Tibial nerve (tissue), 4 donors: ENCODE measurements at regions not wholly inside any gene's neighbourhood (a gene's known extent, or its start where the extent isn't known, plus 50 kb on each side); places are given as distances from the start of the nearest gene placed in this dataset.
"Not testable (repeated sequence)": the region's sequence is repeated elsewhere in the genome, so short reads cannot be mapped to it uniquely, and the experiment has no call there.

ENCODE experiments used
- DNase-seq, 2 donors: peaks; one replicate each; pipeline ENCODE4 v3.0.0-alpha.2; 2019; ENCODE audit warnings: low spot score in 2 of 2
- H3K27ac ChIP-seq, 4 donors: fragments of 200-600 bp; sonication (generic) in 3 of 4; one replicate each; pipeline ENCODE4 v1.5.1; 2017 to 2019; ENCODE audit warnings: mild to moderate bottlenecking in 1 of 4
- H3K27me3 ChIP-seq, 2 donors: fragments of 200-600 bp; sonication (generic) in 1 of 2; one replicate each; pipeline versions ENCODE4 v1.5.1 to v1.6.0; 2017 to 2019
- H3K36me3 ChIP-seq, 3 donors: fragments of 200-600 bp; sonication (generic); one replicate each; pipeline ENCODE4 v1.5.1; 2018 to 2019
- H3K4me1 ChIP-seq, 4 donors: fragments of 200-600 bp; sonication (generic) in 3 of 4; one replicate each; pipeline ENCODE4 v1.5.1; 2017 to 2019
- H3K4me3 ChIP-seq, 4 donors: fragments of 200-600 bp; sonication (generic) in 3 of 4; one replicate each; pipeline ENCODE4 v1.5.1; 2017 to 2019; ENCODE audit warnings: mild to moderate bottlenecking in 1 of 4, moderate library complexity in 1 of 4
- H3K9me3 ChIP-seq, 4 donors: fragments of 200-600 bp; sonication (generic) in 3 of 4; one replicate each; pipeline ENCODE4 v1.5.1; 2017 to 2019
- EP300 ChIP-seq, 2 donors: sonication (generic); formaldehyde crosslinking; IDR thresholded peaks; one replicate each; pipeline ENCODE4 v1.6.1; 2017; ENCODE audit warnings: antibody characterized with exemption in 2 of 2, mild to moderate bottlenecking in 1 of 2
- POLR2A ChIP-seq, 2 donors: fragments of 450-650 bp; IDR thresholded peaks; one replicate each; pipeline ENCODE4 v1.6.1; 2017; ENCODE audit warnings: antibody characterized with exemption in 2 of 2, mild to moderate bottlenecking in 2 of 2, moderate library complexity in 2 of 2
- WGBS, 2 donors: methylation state at CpG; one replicate each; pipeline ENCODE4 v1.1.5; 2018; 5-methylcytosine and 5-hydroxymethylcytosine counted together
- TF ChIP-seq, protein P1 (sequence below), 5 experiments: fragments of 200-600 bp in 3 of 5; fragments of 450-650 bp in 2 of 5; sonication (generic) in 3 of 5; IDR thresholded peaks; one replicate each; pipeline ENCODE4 v1.5.1; 2016 to 2019; ENCODE audit warnings: antibody characterized with exemption in 5 of 5, mild to moderate bottlenecking in 3 of 5, moderate library complexity in 2 of 5

DNA sequence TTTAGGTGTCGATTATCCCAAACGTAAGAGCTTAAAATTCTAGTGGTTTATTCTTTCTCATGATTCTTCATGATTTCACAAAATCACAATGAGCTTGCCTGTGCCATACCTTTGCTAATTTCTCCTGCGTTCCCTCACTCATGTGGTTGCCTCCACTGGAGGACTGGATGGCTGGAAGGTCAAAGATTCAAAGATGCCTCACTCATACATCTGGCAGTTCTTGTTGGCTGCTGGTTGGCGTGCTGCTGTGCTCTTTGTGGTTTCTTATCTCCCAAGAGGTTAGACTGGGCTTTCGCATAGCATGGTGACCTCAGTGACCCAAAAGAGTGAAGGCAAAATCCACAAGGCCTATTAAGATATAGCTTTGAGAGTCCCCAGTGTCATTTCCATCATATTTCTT lies 877.6 kb upstream of the AUTS2 start:
- TF ChIP-seq EP300 (IDR thresholded peaks at IDR 0.05) (no peak), POLR2A (IDR thresholded peaks at IDR 0.05) (no peak)
- TF ChIP-seq, protein P1, sequence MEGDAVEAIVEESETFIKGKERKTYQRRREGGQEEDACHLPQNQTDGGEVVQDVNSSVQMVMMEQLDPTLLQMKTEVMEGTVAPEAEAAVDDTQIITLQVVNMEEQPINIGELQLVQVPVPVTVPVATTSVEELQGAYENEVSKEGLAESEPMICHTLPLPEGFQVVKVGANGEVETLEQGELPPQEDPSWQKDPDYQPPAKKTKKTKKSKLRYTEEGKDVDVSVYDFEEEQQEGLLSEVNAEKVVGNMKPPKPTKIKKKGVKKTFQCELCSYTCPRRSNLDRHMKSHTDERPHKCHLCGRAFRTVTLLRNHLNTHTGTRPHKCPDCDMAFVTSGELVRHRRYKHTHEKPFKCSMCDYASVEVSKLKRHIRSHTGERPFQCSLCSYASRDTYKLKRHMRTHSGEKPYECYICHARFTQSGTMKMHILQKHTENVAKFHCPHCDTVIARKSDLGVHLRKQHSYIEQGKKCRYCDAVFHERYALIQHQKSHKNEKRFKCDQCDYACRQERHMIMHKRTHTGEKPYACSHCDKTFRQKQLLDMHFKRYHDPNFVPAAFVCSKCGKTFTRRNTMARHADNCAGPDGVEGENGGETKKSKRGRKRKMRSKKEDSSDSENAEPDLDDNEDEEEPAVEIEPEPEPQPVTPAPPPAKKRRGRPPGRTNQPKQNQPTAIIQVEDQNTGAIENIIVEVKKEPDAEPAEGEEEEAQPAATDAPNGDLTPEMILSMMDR (IDR thresholded peaks at IDR 0.05), result no peak
- no peaks in the 10 kb centered on the region for H3K9me3 ChIP-seq
- WGBS, 2 donors, result 78 to 90% methylated on average over 5 of the region's 5 CpGs
- no peak overlapping the region for H3K4me3 ChIP-seq
- DNase-seq, result no peak
- H3K27me3 ChIP-seq, result no peaks in the 10 kb centered on the region
- H3K4me1 ChIP-seq, result no peaks in the 10 kb centered on the region
- no peaks in the 10 kb centered on the region for H3K36me3 ChIP-seq
- H3K27ac ChIP-seq, result no peak overlapping the region

DNA sequence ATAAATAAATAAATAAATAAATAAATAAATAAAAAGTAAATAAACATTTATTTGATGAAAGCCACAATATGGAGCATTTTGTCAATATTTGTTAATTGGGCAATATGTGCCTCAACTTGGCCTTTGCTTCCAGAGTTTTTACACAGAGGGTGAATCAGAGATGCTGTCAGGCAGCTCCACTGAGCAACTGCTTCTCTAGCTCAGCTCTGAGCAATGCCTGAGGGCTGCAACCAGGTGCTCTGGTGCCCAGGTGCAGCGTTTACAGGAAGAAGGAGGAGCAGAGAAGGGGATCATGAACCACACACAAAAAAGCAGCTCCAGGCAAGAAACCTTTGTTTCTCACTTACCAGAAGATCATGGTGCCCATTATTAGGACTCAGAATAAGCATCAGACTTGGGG lies 876.2 kb upstream of the AUTS2 start:
- Histone ChIP-seq H3K4me1 (no peaks in the 10 kb centered on the region), H3K36me3 (no peaks in the 10 kb centered on the region), H3K4me3 (no peak overlapping the region), H3K9me3 (no peaks in the 10 kb centered on the region), H3K27ac (no peak overlapping the region), H3K27me3 (no peaks in the 10 kb centered on the region)
- 74 to 93% methylated on average over 1 of the region's 1 CpG for WGBS, 2 donors
- TF ChIP-seq, protein P1 (IDR thresholded peaks at IDR 0.05), result no peak
- TF ChIP-seq POLR2A (IDR thresholded peaks at IDR 0.05), result no peak
- TF ChIP-seq EP300 (IDR thresholded peaks at IDR 0.05), result no peak
- DNase-seq, result no peak

DNA sequence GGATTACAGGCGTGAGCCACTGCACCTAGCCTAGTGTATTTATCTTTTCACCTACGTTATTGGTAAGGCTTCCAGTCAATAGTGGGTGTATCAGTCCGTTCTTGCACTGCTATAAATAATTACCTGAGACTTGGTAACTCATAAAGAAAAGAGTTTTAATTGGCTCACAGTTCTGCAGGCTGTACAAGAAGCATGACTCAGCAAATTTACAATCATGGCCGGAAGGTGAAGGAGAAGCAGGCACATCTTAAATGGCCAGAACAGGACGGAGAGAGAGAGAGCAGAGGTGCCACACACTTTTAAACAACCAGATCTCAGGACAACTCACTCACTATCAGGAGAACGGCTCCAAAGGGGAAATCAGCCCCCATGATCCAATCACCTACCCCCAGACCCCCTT lies 873.3 kb upstream of the AUTS2 start:
- Histone ChIP-seq H3K4me3 (no peak overlapping the region), H3K27ac (no peak overlapping the region)

DNA sequence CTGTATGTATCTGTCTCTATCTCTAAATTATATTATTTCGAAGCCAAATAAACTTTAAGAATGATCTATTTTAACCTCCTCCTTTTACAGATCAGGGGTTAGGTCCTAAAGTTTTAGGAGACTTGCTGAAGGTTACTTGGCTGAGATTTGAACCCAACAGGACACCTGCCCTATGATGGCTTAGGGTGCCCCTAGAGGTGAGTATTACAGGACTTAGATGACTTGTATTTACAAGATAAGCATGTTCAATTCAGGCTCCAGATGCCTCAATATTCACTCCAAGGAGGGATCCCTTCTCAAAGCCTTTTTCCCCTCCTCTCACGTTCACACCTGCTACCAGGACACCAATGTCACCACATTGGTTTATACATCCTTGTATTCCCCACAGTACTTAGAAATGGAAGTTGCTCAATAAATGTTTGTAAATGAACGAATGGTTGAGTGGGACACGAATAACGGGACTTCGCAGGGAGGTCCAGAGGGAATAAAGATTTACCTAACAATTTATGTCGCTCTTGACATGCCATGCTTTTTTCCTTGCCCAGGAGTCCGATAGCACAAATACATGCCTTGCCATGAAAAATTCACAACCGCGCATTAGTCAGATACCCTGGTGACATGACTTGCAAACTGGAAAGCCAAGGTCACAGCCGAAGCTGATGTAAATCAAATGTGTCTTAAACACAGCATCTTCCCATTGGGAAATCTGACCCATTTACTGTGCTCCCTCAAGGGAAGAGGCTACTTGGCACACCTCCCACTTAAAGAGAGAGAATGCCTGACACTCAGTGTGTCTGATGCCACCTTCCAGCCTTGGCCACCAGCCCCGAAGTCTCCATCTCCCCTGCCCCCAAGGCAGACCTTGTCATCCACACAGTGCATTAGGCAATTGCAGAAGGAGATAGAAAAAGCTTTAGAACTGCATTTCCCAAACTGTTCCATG lies 872.2 kb upstream of the AUTS2 start:
- no peak overlapping the region for H3K4me3 ChIP-seq
- no peak overlapping the region for H3K27ac ChIP-seq
- whole genome bisulfite sequencing, 2 donors, result 86 to 95% methylated on average over 12 of the region's 12 CpGs
- H3K4me1 ChIP-seq, result no peaks in the 10 kb centered on the region
- no peak for DNase-seq
- H3K27me3 ChIP-seq, result no peaks in the 10 kb centered on the region
- TF ChIP-seq, protein P1 (IDR thresholded peaks at IDR 0.05), result no peak
- TF ChIP-seq POLR2A (IDR thresholded peaks at IDR 0.05), result no peak
- no peak for TF ChIP-seq EP300 (IDR thresholded peaks at IDR 0.05)
- no peaks in the 10 kb centered on the region for H3K36me3 ChIP-seq
- H3K9me3 ChIP-seq, result no peaks in the 10 kb centered on the region

More for the DNA sequence above, 873.3 kb upstream of the AUTS2 start:
- no peaks in the 10 kb centered on the region for H3K36me3 ChIP-seq
- no peak for DNase-seq
- no peaks in the 10 kb centered on the region for H3K4me1 ChIP-seq
- WGBS, 2 donors, result 84 to 92% methylated on average over 6 of the region's 6 CpGs
- no peaks in the 10 kb centered on the region for H3K9me3 ChIP-seq
- H3K27me3 ChIP-seq, result no peaks in the 10 kb centered on the region
- TF ChIP-seq, protein P1 (IDR thresholded peaks at IDR 0.05), result no peak
- TF ChIP-seq EP300 (IDR thresholded peaks at IDR 0.05) (no peak), POLR2A (IDR thresholded peaks at IDR 0.05) (no peak)

DNA sequence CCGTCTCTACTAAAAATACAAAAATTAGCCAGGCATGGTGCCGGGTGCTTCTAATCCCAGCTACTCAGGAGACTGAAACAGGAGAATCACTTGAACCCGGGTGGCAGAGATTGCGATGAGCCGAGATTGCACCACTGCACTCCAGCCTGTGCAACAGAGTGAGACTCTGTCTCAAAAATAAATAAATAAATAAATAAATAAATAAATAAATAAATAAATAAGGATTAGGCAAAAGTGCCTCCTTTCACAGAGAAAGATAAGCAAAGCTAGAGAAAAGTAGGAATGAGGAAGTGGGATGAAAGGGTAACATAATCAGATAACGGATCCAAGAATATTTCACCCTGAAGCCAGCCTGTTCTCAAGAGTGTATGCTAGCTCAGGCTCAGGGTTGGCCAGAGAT lies 869.6 kb upstream of the AUTS2 start:
- DNase-seq, H3K36me3 ChIP-seq, H3K9me3 ChIP-seq, H3K27ac ChIP-seq, H3K27me3 ChIP-seq, H3K4me3 ChIP-seq, H3K4me1 ChIP-seq: not testable (repeated sequence)
- 88 to 89% methylated on average over 6 of the region's 6 CpGs for WGBS, 2 donors
